ENCODE measurements at regions not wholly inside any gene's neighbourhood (a gene's known extent, or its start where the extent isn't known, plus 50 kb on each side); places are given as distances from the start of the nearest gene placed in this dataset.

GRCh38 chr14:43042408-43042807, 1435.7 kb downstream of the LRFN5 start:
- Histone ChIP-seq H3K9me3 (no peaks in the 10 kb centered on the region), H3K27me3 (no peaks in the 10 kb centered on the region), H3K27ac (no peak overlapping the region), H3K4me1 (no peaks in the 10 kb centered on the region), H3K4me3 (no peak overlapping the region), H3K36me3 (no peaks in the 10 kb centered on the region)
- no peak for TF ChIP-seq POLR2AphosphoS5 (IDR thresholded peaks at IDR 0.05)
- no peak for TF ChIP-seq CTCF (IDR thresholded peaks at IDR 0.05)
- no peak for TF ChIP-seq POLR2A (IDR thresholded peaks at IDR 0.05)
- no peak for TF ChIP-seq EP300 (IDR thresholded peaks at IDR 0.05)
- 48 to 52% methylated on average over 2 of the region's 2 CpGs for WGBS, 2 donors (ENCODE audit: low coverage in 1 of 2)
- ATAC-seq, result no peak

- H3K9me3 ChIP-seq, result no peaks in the 10 kb centered on the region
- TF ChIP-seq EP300 (IDR thresholded peaks at IDR 0.05) (no peak), POLR2AphosphoS5 (IDR thresholded peaks at IDR 0.05) (no peak)
- no peaks in the 10 kb centered on the region for H3K4me1 ChIP-seq
- WGBS, 2 donors (ENCODE audit: low coverage in 1 of 2), result 43 to 58% methylated on average over 2 to 3 of the region's 3 CpGs
- no peaks in the 10 kb centered on the region for H3K36me3 ChIP-seq
- no peak overlapping the region for H3K4me3 ChIP-seq
- ATAC-seq, result no peak
- H3K27ac ChIP-seq, result no peak overlapping the region
- no peaks in the 10 kb centered on the region for H3K27me3 ChIP-seq
Measured at GRCh38 chr14:43041976-43042375, 1435.3 kb downstream of the LRFN5 start.

- Histone ChIP-seq H3K9me3 (no peaks in the 10 kb centered on the region), H3K36me3 (no peaks in the 10 kb centered on the region), H3K27me3 (no peaks in the 10 kb centered on the region), H3K4me1 (no peaks in the 10 kb centered on the region), H3K27ac (no peak overlapping the region), H3K4me3 (no peak overlapping the region)
- no peak for TF ChIP-seq EP300 (IDR thresholded peaks at IDR 0.05)
- no peak for TF ChIP-seq POLR2AphosphoS5 (IDR thresholded peaks at IDR 0.05)
- TF ChIP-seq POLR2A (IDR thresholded peaks at IDR 0.05), result no peak
- no peak for TF ChIP-seq CTCF (IDR thresholded peaks at IDR 0.05)
- WGBS, 2 donors (ENCODE audit: low coverage in 1 of 2), result 100% methylated on average over 1 to 3 of the region's 3 CpGs
- ATAC-seq, result no peak
Measured at GRCh38 chr14:43041207-43041606, 1434.5 kb downstream of the LRFN5 start.

GRCh38 chr14:43039881-43040280, 1433.2 kb downstream of the LRFN5 start:
- Histone ChIP-seq H3K9me3 (no peaks in the 10 kb centered on the region), H3K36me3 (no peaks in the 10 kb centered on the region), H3K4me3 (no peak overlapping the region), H3K27ac (no peak overlapping the region), H3K4me1 (no peaks in the 10 kb centered on the region), H3K27me3 (no peaks in the 10 kb centered on the region)
- TF ChIP-seq POLR2A (IDR thresholded peaks at IDR 0.05) (no peak), EP300 (IDR thresholded peaks at IDR 0.05) (no peak), CTCF (IDR thresholded peaks at IDR 0.05) (no peak)
- WGBS, 2 donors (ENCODE audit: low coverage in 1 of 2), result 82 to 92% methylated on average over 2 of the region's 2 CpGs
- ATAC-seq, result no peak

GRCh38 chr14:43031598-43031997, 1424.9 kb downstream of the LRFN5 start:
- ATAC-seq, result no peak

More at GRCh38 chr14:43031598-43031997, 1424.9 kb downstream of the LRFN5 start:
- no peak overlapping the region for H3K27ac ChIP-seq
- H3K4me3 ChIP-seq, result no peak overlapping the region
- H3K36me3 ChIP-seq, result no peaks in the 10 kb centered on the region
- TF ChIP-seq POLR2AphosphoS5 (IDR thresholded peaks at IDR 0.05), result no peak
- TF ChIP-seq EP300 (IDR thresholded peaks at IDR 0.05), result no peak
- no peak for TF ChIP-seq POLR2A (IDR thresholded peaks at IDR 0.05)
- no peak for TF ChIP-seq CTCF (IDR thresholded peaks at IDR 0.05)
- no peaks in the 10 kb centered on the region for H3K4me1 ChIP-seq
- no peaks in the 10 kb centered on the region for H3K27me3 ChIP-seq
- H3K9me3 ChIP-seq, result no peaks in the 10 kb centered on the region

All from gastroesophageal sphincter (tissue), 4 donors.